ENCODE measurements at regions not wholly inside any gene's neighbourhood (a gene's known extent, or its start where the extent isn't known, plus 50 kb on each side); places are given as distances from the start of the nearest gene placed in this dataset.

DNA sequence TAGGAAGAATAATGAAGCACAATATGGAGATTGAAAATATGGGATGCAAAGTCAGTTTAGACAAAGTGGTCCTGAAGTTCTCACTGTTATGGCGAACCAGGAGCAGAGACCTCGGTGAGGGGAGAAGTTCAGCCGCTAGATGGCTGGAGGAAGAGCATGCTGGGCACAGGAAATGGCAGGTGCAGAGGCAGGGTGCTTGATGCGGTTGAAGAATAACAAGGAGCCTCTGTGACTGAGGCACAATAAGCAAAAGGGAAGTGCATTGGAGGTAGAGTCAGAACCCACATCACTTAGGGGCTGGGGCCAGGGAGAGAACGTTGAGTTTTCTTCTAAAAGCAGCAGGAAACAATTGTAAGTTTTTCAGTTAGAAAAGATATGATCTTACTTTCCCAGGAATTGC lies 1725.2 kb downstream of the EFNB2 start:
- TF ChIP-seq EZH2 (IDR thresholded peaks at IDR 0.05) (no peak), POLR2AphosphoS5 (IDR thresholded peaks at IDR 0.05; ENCODE audit: borderline replicate concordance, low read depth, low read length) (no peak)

All from SK-N-MC (cell line).